DND-41 (cell line): ENCODE measurements at regions not wholly inside any gene's neighbourhood (a gene's known extent, or its start where the extent isn't known, plus 50 kb on each side); places are given as distances from the start of the nearest gene placed in this dataset.

Experiments used
- ATAC-seq: fragments of 200-7000 bp; cut with Tn5 transposase; 3 replicates; pipeline ENCODE4 v1.9.1; 2021; ENCODE audit warnings: low read depth; ENCODE audit not compliant: insufficient read depth
- DNase-seq: peaks from one replicate; pipeline ENCODE4 v3.0.0-alpha.2; 2020
- H2AFZ ChIP-seq: 2 replicates; pipeline ENCODE4 v1.6.0; 2012; ENCODE audit warnings: low read depth, low read length
- H3K27ac ChIP-seq: 2 replicates; pipeline ENCODE4 v1.5.1; 2012; ENCODE audit warnings: low read length, inconsistent platforms
- H3K27me3 ChIP-seq: fragments of 200-600 bp; sonication (generic); 2 replicates; pipeline ENCODE4 v1.6.0; 2012; ENCODE audit warnings: low read length, mild to moderate bottlenecking, inconsistent platforms; ENCODE audit not compliant: insufficient read depth, poor library complexity
- H3K36me3 ChIP-seq: 2 replicates; pipeline ENCODE4 v1.5.1; 2012; ENCODE audit warnings: low read length, inconsistent platforms; ENCODE audit not compliant: insufficient read depth
- H3K4me1 ChIP-seq: 2 replicates; pipeline ENCODE4 v1.5.1; 2012; ENCODE audit warnings: mild to moderate bottlenecking, low read length; ENCODE audit not compliant: insufficient read depth
- H3K4me2 ChIP-seq: 2 replicates; pipeline ENCODE4 v1.6.0; 2012; ENCODE audit warnings: mild to moderate bottlenecking, moderate library complexity, low read length, inconsistent platforms; ENCODE audit not compliant: insufficient read depth
- H3K4me3 ChIP-seq, 2 experiments: fragments of 200-600 bp in 1 of 2; shearing (Covaris generic) in 1 of 2; 2 replicates each; pipeline ENCODE4 v1.5.1; 2012 to 2016; ENCODE audit warnings: inconsistent platforms in 2 of 2, low read length in 2 of 2, mild to moderate bottlenecking in 2 of 2, low read depth in 1 of 2, moderate library complexity in 1 of 2
- H3K79me2 ChIP-seq: 2 replicates; pipeline ENCODE4 v1.6.0; 2012; ENCODE audit warnings: low read length, inconsistent platforms; ENCODE audit not compliant: insufficient read depth
- H3K9ac ChIP-seq: 2 replicates; pipeline ENCODE4 v1.6.0; 2012; ENCODE audit warnings: low read depth, mild to moderate bottlenecking, inconsistent platforms, low read length, moderate library complexity
- H3K9me3 ChIP-seq: 2 replicates; pipeline ENCODE4 v1.5.1; 2012; ENCODE audit warnings: low read length, moderate library complexity, mild to moderate bottlenecking, inconsistent platforms; ENCODE audit not compliant: insufficient read depth, severe bottlenecking
- H4K20me1 ChIP-seq: 2 replicates; pipeline ENCODE4 v1.6.0; 2012; ENCODE audit warnings: low read length; ENCODE audit not compliant: insufficient read depth
- EZH2 ChIP-seq: IDR thresholded peaks from 3 replicates; pipeline ENCODE4 v1.6.1; 2012; ENCODE audit warnings: borderline replicate concordance, low read depth, mild to moderate bottlenecking, moderate library complexity, low read length, inconsistent platforms; ENCODE audit not compliant: severe bottlenecking
- TF ChIP-seq, protein P1 (sequence below): IDR thresholded peaks from 2 replicates; pipeline ENCODE4 v1.5.1; 2012; ENCODE audit warnings: borderline replicate concordance, low read length, moderate library complexity, mild to moderate bottlenecking; ENCODE audit not compliant: poor library complexity, severe bottlenecking; ENCODE audit errors: extremely low read depth

DNA sequence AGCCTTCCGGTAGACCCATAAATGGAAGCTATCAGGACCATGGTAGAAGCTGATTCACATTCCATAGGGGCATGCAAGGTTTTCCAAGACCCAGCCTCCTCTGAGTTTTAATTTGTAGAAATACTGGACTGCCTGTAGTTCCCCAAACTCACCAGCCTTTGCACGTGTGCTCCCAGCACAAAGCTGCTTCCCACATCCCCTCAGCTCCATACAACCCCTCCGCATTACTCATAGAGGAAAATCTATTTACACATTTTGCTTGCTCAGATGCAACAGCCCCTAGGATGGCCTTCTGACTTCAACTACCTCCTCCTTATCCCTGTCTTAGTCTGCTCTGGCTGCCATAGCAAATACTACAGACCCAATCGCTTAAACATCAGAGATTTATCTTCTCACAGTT lies 336.2 kb downstream of the SETD4 start:
- Histone ChIP-seq H3K4me1 (no peaks in the 10 kb centered on the region), H3K79me2 (no peaks in the 10 kb centered on the region), H3K36me3 (no peaks in the 10 kb centered on the region), H3K4me2 (no peak overlapping the region), H4K20me1 (no peaks in the 10 kb centered on the region), H3K9me3 (peaks cover 6% of the 10 kb centered on the region), H3K9ac (no peak overlapping the region), H3K27me3 (no peaks in the 10 kb centered on the region), H3K4me3 (no peak overlapping the region), H2AFZ (no peak overlapping the region), H3K27ac (no peak overlapping the region)
- DNase-seq, result no peak
- no peak for TF ChIP-seq EZH2
- TF ChIP-seq, protein P1, sequence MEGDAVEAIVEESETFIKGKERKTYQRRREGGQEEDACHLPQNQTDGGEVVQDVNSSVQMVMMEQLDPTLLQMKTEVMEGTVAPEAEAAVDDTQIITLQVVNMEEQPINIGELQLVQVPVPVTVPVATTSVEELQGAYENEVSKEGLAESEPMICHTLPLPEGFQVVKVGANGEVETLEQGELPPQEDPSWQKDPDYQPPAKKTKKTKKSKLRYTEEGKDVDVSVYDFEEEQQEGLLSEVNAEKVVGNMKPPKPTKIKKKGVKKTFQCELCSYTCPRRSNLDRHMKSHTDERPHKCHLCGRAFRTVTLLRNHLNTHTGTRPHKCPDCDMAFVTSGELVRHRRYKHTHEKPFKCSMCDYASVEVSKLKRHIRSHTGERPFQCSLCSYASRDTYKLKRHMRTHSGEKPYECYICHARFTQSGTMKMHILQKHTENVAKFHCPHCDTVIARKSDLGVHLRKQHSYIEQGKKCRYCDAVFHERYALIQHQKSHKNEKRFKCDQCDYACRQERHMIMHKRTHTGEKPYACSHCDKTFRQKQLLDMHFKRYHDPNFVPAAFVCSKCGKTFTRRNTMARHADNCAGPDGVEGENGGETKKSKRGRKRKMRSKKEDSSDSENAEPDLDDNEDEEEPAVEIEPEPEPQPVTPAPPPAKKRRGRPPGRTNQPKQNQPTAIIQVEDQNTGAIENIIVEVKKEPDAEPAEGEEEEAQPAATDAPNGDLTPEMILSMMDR, result no peak
- no peak for ATAC-seq

DNA sequence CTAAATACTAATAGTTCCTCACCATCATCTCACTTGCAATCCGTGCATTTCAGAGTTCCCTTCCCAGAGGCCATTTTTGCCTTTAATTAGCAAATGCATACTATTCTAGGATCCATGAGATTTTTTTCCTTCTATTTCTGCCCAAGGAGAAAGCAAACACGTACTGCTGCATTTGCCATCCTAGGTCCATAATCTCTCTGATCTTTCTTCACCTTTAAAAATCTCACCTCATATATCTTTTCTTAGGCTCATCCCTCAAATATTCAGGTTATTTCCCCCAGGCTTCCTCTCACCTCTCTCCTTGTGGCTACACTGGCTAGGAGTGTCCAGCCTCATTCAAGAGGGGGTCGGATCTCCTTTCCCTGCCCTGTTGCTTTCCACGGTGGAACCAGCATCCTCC lies 338.6 kb downstream of the SETD4 start:
- no peaks in the 10 kb centered on the region for H3K79me2 ChIP-seq
- ATAC-seq (no peak), DNase-seq (no peak)
- H2AFZ ChIP-seq, result no peak overlapping the region
- H3K36me3 ChIP-seq, result no peaks in the 10 kb centered on the region
- no peak overlapping the region for H3K27ac ChIP-seq
- no peak overlapping the region for H3K9ac ChIP-seq
- no peak overlapping the region for H3K4me3 ChIP-seq
- no peaks in the 10 kb centered on the region for H3K27me3 ChIP-seq
- H4K20me1 ChIP-seq, result no peaks in the 10 kb centered on the region
- H3K9me3 ChIP-seq, result peaks cover 6% of the 10 kb centered on the region
- no peak overlapping the region for H3K4me2 ChIP-seq
- no peaks in the 10 kb centered on the region for H3K4me1 ChIP-seq
- TF ChIP-seq, protein P1, result no peak
- TF ChIP-seq EZH2, result no peak

DNA sequence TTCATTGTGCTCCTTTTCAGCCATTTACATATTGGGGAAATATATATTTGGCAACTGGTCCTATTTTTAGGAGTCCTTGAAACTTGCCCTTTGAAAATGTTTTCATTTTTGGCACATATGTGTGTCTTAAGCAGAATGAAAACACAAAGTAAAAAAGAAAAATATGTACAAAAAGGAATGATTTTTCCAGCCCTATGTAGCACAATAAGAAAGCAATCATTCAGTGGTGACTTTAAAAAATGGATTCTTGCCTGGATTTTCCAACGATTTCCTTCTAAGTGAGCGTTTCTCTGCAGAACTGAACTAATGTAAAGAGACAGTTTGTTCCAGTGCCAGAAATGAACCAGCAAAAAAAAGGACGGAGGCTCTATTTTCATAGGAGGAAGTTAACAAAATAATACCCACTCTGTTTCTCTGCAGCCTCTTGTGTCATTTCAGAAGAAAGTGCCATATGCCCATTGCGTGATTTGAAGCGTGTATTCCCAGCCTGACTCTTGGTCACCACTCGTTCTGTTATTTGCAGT lies 340.1 kb downstream of the SETD4 start:
- H3K9ac ChIP-seq, result no peak overlapping the region
- H3K27ac ChIP-seq, result no peak overlapping the region
- H3K4me3 ChIP-seq, result no peak overlapping the region
- H3K79me2 ChIP-seq, result no peaks in the 10 kb centered on the region
- TF ChIP-seq, protein P1, result no peak
- no peak for TF ChIP-seq EZH2
- DNase-seq (no peak), ATAC-seq (no peak)
- no peaks in the 10 kb centered on the region for H3K4me1 ChIP-seq
- H4K20me1 ChIP-seq, result no peaks in the 10 kb centered on the region
- no peaks in the 10 kb centered on the region for H3K36me3 ChIP-seq
- H3K27me3 ChIP-seq, result no peaks in the 10 kb centered on the region
- peaks cover 6% of the 10 kb centered on the region for H3K9me3 ChIP-seq
- no peak overlapping the region for H2AFZ ChIP-seq
- H3K4me2 ChIP-seq, result no peak overlapping the region

DNA sequence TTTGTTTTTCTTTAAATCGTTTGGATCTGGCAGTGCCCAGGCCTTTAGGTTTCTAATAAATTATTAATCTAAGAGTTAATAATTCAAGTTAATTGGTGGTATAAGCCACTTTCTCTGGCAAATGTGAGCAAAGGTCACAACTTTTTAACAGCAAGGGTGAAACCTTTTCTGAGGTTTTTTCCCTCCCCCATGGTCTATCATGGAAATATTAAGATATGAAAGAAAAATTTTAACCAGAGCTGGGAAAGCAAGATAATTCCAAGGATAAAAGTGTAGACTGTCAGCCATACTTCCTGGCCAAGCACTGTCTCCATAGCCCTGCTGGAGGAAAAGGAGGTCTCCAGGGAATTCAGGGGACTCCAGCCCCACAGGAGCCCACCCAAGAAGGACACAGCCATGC lies 341.2 kb downstream of the SETD4 start:
- Histone ChIP-seq H2AFZ (no peak overlapping the region), H3K9me3 (peaks cover 6% of the 10 kb centered on the region), H3K27ac (no peak overlapping the region), H3K36me3 (no peaks in the 10 kb centered on the region), H3K4me1 (no peaks in the 10 kb centered on the region), H3K27me3 (no peaks in the 10 kb centered on the region), H3K4me3 (no peak overlapping the region), H4K20me1 (no peaks in the 10 kb centered on the region), H3K4me2 (no peak overlapping the region), H3K9ac (no peak overlapping the region), H3K79me2 (no peaks in the 10 kb centered on the region)
- TF ChIP-seq, protein P1, result no peak
- no peak for TF ChIP-seq EZH2
- ATAC-seq (no peak), DNase-seq (no peak)
